SK-N-SH (cell line): ENCODE measurements at regions not wholly inside any gene's neighbourhood (a gene's known extent, or its start where the extent isn't known, plus 50 kb on each side); places are given as distances from the start of the nearest gene placed in this dataset.

Source experiments
- CTCF ChIA-PET: fragments of 300-600, 350-600 bp; formaldehyde crosslinking; extraction: SDS; loops from one replicate; lab custom pipeline; 2021; lab: Yijun Ruan, JAX
- POLR2A ChIA-PET: fragments of 350-600 bp; sonication (Branson Sonifier 250); formaldehyde crosslinking; extraction: SDS; loops from one replicate; lab custom pipeline; 2020; ENCODE audit warnings: antibody characterized with exemption, inconsistent platforms; lab: Yijun Ruan, JAX
- DNase-seq: peaks from one replicate; pipeline ENCODE4 v3.0.0; 2012
- H2AFZ ChIP-seq: fragments of 200-600 bp; sonication (generic); 2 replicates; pipeline ENCODE4 v1.8.1; 2016; ENCODE audit warnings: antibody characterized with exemption, mild to moderate bottlenecking, low read depth
- H3F3A ChIP-seq: fragments of 200-600 bp; sonication (generic); replicated peaks from 2 replicates; pipeline ENCODE3; 2016; ENCODE audit warnings: antibody characterized with exemption, mild to moderate bottlenecking; ENCODE audit not compliant: insufficient read depth
- H3K27ac ChIP-seq, 2 experiments: fragments of 200-500 bp in 1 of 2; fragments of 200-600 bp in 1 of 2; sonication (Bioruptor generic) in 1 of 2; sonication (generic), shearing (Covaris generic) in 1 of 2; 2 replicates each; pipeline versions ENCODE4 v1.5.1 to v1.6.1; 2014 to 2016; ENCODE audit warnings: low read depth in 2 of 2, inconsistent platforms in 1 of 2, low read length in 1 of 2, mild to moderate bottlenecking in 1 of 2, mixed read lengths in 1 of 2
- H3K27me3 ChIP-seq: fragments of 200-600 bp; sonication (generic), shearing (Covaris generic); 2 replicates; pipeline ENCODE4 v1.6.1; 2016; ENCODE audit warnings: mixed run types; ENCODE audit not compliant: insufficient read depth
- H3K36me3 ChIP-seq, 2 experiments: fragments of 200-500 bp in 1 of 2; fragments of 200-600 bp in 1 of 2; sonication (Bioruptor generic) in 1 of 2; sonication (generic) in 1 of 2; replicated peaks in 1 of 2; 2 replicates each; pipeline versions ENCODE3 to v1.5.1; 2014 to 2016; ENCODE audit warnings: low read length in 1 of 2, mild to moderate bottlenecking in 1 of 2; ENCODE audit not compliant: insufficient read depth in 2 of 2, control insufficient read depth in 1 of 2
- H3K4me1 ChIP-seq, 2 experiments: fragments of 200-500 bp in 1 of 2; fragments of 200-600 bp in 1 of 2; sonication (Bioruptor generic) in 1 of 2; sonication (generic), shearing (Covaris generic) in 1 of 2; 2 replicates each; pipeline versions ENCODE4 v1.5.1 to v1.6.1; 2014 to 2016; ENCODE audit warnings: low read depth in 1 of 2, low read length in 1 of 2, mixed run types in 1 of 2; ENCODE audit not compliant: insufficient read depth in 2 of 2, control insufficient read depth in 1 of 2
- H3K4me2 ChIP-seq: fragments of 200-600 bp; sonication (generic), shearing (Covaris generic); 2 replicates; pipeline ENCODE4 v1.6.1; 2017; ENCODE audit warnings: mixed run types
- H3K4me3 ChIP-seq, 2 experiments: fragments of 200-500 bp in 1 of 2; fragments of 200-600 bp in 1 of 2; sonication (Bioruptor generic) in 1 of 2; sonication (generic), shearing (Covaris generic) in 1 of 2; 2 replicates each; pipeline versions ENCODE4 v1.5.1 to v1.8.1; 2014 to 2016; ENCODE audit warnings: low read depth in 2 of 2, inconsistent platforms in 1 of 2, low read length in 1 of 2, mild to moderate bottlenecking in 1 of 2, mixed read lengths in 1 of 2, moderate library complexity in 1 of 2
- H3K79me2 ChIP-seq: fragments of 200-600 bp; sonication (generic); 2 replicates; pipeline ENCODE4 v1.8.1; 2017; ENCODE audit warnings: mild to moderate bottlenecking; ENCODE audit not compliant: insufficient read depth
- H3K9ac ChIP-seq: fragments of 200-600 bp; sonication (generic); 2 replicates; pipeline ENCODE4 v1.6.1; 2017; ENCODE audit warnings: mixed run types
- H3K9me2 ChIP-seq: fragments of 200-600 bp; sonication (generic); 2 replicates; pipeline ENCODE4 v1.6.1; 2017; ENCODE audit warnings: mixed run types
- H3K9me3 ChIP-seq: fragments of 200-600 bp; sonication (generic); 2 replicates; pipeline ENCODE4 v1.6.1; 2017; ENCODE audit warnings: mixed run types, mild to moderate bottlenecking, moderate library complexity
- H4K20me1 ChIP-seq: fragments of 200-600 bp; sonication (generic); 2 replicates; pipeline ENCODE4 v1.6.1; 2017; ENCODE audit warnings: mild to moderate bottlenecking, mixed run types; ENCODE audit not compliant: insufficient read depth
- CHD2 ChIP-seq: fragments of 150-350 bp; IDR thresholded peaks from 2 replicates; pipeline ENCODE4 v1.6.1; 2018; ENCODE audit warnings: low read length; ENCODE audit not compliant: partially characterized antibody
- CTCF ChIP-seq: fragments of 200-600 bp; sonication (generic); IDR thresholded peaks from 2 replicates; pipeline ENCODE4 v1.6.1; 2017; ENCODE audit warnings: antibody characterized with exemption, mild to moderate bottlenecking, moderate library complexity
- ELF1 ChIP-seq: IDR thresholded peaks from 2 replicates; pipeline ENCODE4 v1.4.0; 2012
- EP300 ChIP-seq, 2 experiments: IDR thresholded peaks; 2 replicates each; pipeline versions ENCODE4 v1.4.0 to v1.6.1; 2012; ENCODE audit warnings: borderline replicate concordance in 1 of 2, low read depth in 1 of 2, low read length in 1 of 2
- EZH2phosphoT487 ChIP-seq: fragments of 200-600 bp; sonication (generic); IDR thresholded peaks from 2 replicates; pipeline ENCODE4 v1.6.1; 2017; ENCODE audit warnings: low read depth, mixed run types, mild to moderate bottlenecking, antibody characterized with exemption, moderate library complexity, borderline replicate concordance
- FOSL2 ChIP-seq: IDR thresholded peaks from 2 replicates; pipeline ENCODE4 v1.4.0; 2012; ENCODE audit warnings: low read depth, mild to moderate bottlenecking, moderate library complexity, borderline replicate concordance
- FOXJ3 ChIP-seq: sonication (generic); formaldehyde crosslinking; IDR thresholded peaks from 2 replicates; pipeline ENCODE4 v1.5.1; 2020; ENCODE audit warnings: mild to moderate bottlenecking, missing genetic modification reagents
- FOXM1 ChIP-seq: IDR thresholded peaks from 2 replicates; pipeline ENCODE4 v1.4.0; 2012; ENCODE audit warnings: low read depth, mild to moderate bottlenecking
- GATA2 ChIP-seq: sonication (generic); formaldehyde crosslinking; IDR thresholded peaks from 2 replicates; pipeline ENCODE4 v1.5.0; 2020; ENCODE audit warnings: mild to moderate bottlenecking, missing genetic modification reagents
- IRF3 ChIP-seq: fragments of 150-350 bp; IDR thresholded peaks from 2 replicates; pipeline ENCODE4 v1.6.1; 2016; ENCODE audit warnings: mild to moderate bottlenecking, low read depth, low read length
- MAX ChIP-seq: IDR thresholded peaks from 2 replicates; pipeline ENCODE4 v1.4.0; 2012; ENCODE audit warnings: low read depth
- MEF2A ChIP-seq: IDR thresholded peaks from 2 replicates; pipeline ENCODE4 v1.4.0; 2012; ENCODE audit warnings: low read depth, borderline replicate concordance
- MXI1 ChIP-seq: IDR thresholded peaks from 2 replicates; pipeline ENCODE4 v1.6.1; 2012; ENCODE audit warnings: mild to moderate bottlenecking, low read depth, low read length, improper control_type of control experiment
- NFIC ChIP-seq: IDR thresholded peaks from 2 replicates; pipeline ENCODE4 v1.4.0; 2012; ENCODE audit warnings: borderline replicate concordance
- NRF1 ChIP-seq: IDR thresholded peaks from 2 replicates; pipeline ENCODE4 v1.6.1; 2012; ENCODE audit warnings: low read depth, mild to moderate bottlenecking, low read length
- PBX3 ChIP-seq: IDR thresholded peaks from 2 replicates; pipeline ENCODE4; 2012
- POLR2AphosphoS5 ChIP-seq: IDR thresholded peaks from 2 replicates; pipeline ENCODE4 v1.6.1; 2012; ENCODE audit warnings: low read depth, low read length
- RAD21 ChIP-seq: IDR thresholded peaks from 2 replicates; pipeline ENCODE4 v1.6.1; 2012; ENCODE audit warnings: mild to moderate bottlenecking, low read length
- RCOR1 ChIP-seq: fragments of 150-350 bp; IDR thresholded peaks from 2 replicates; pipeline ENCODE4 v1.6.1; 2017; ENCODE audit warnings: antibody characterized with exemption, low read length
- RFX5 ChIP-seq: IDR thresholded peaks from 2 replicates; pipeline ENCODE4 v1.6.1; 2012; ENCODE audit warnings: mild to moderate bottlenecking, improper control_type of control experiment, low read length
- RXRA ChIP-seq: IDR thresholded peaks from 2 replicates; pipeline ENCODE4 v1.4.0; 2012; ENCODE audit warnings: low read depth, mild to moderate bottlenecking, borderline replicate concordance
- SIN3A ChIP-seq: IDR thresholded peaks from 2 replicates; pipeline ENCODE4 v1.6.1; 2012; ENCODE audit warnings: low read depth, mild to moderate bottlenecking, low read length, moderate library complexity, borderline replicate concordance
- SMC3 ChIP-seq: IDR thresholded peaks from 2 replicates; pipeline ENCODE4 v1.6.1; 2012; ENCODE audit warnings: low read depth, low read length, improper control_type of control experiment
- TAF1 ChIP-seq: IDR thresholded peaks from 2 replicates; pipeline ENCODE4 v1.6.1; 2012; ENCODE audit warnings: low read depth, mild to moderate bottlenecking, low read length, moderate library complexity, borderline replicate concordance
- TCF12 ChIP-seq: IDR thresholded peaks from 2 replicates; pipeline ENCODE4 v1.4.0; 2012
- TEAD4 ChIP-seq: IDR thresholded peaks from 2 replicates; pipeline ENCODE4 v1.4.0; 2012; ENCODE audit warnings: mild to moderate bottlenecking, borderline replicate concordance; ENCODE audit not compliant: insufficient read depth
- USF1 ChIP-seq: IDR thresholded peaks from 2 replicates; pipeline ENCODE4 v1.4.0; 2012; ENCODE audit warnings: low read depth, borderline replicate concordance
- USF2 ChIP-seq: fragments of 150-350 bp; IDR thresholded peaks from 2 replicates; pipeline ENCODE4 v1.6.1; 2017; ENCODE audit warnings: antibody characterized with exemption, low read length, low read depth, borderline replicate concordance
- YY1 ChIP-seq: IDR thresholded peaks from 2 replicates; pipeline ENCODE4 v1.4.0; 2012; ENCODE audit warnings: low read depth, mild to moderate bottlenecking
- WGBS: methylation state at CpG from one replicate; pipeline ENCODE4 v1.1.6; 2017; ENCODE audit warnings: low lambda C conversion rate; 5-methylcytosine and 5-hydroxymethylcytosine counted together

- POLR2A ChIA-PET: interaction anchor here (1.3 kb wide), 1 partner anchor 11 kb away, joined by 3 read pairs; no protein-coding TSS in a partner anchor
- no peak for TF ChIP-seq YY1
- TF ChIP-seq POLR2AphosphoS5: no peak
- no peak for TF ChIP-seq RXRA
- no peak for TF ChIP-seq EZH2phosphoT487
- no peak for TF ChIP-seq RAD21
- no peak for TF ChIP-seq TAF1
- 0 out of 2 replicates have a peak, but pooled peaks have one; percentile 33 for TF ChIP-seq RFX5
- no peak for TF ChIP-seq CHD2
- no peak for TF ChIP-seq MXI1
- peak in 1 of 2 experiments; percentile 92; a peak in 2 of 4 replicates for TF ChIP-seq EP300 (IDR thresholded peaks at IDR 0.05; ENCODE audit: borderline replicate concordance in 1 of 2, low read depth in 1 of 2, low read length in 1 of 2)
- no peak for TF ChIP-seq MAX
- TF ChIP-seq USF2: peak; percentile 19; the same call in 1 of the 2 replicates
- TF ChIP-seq PBX3: no peak
- TF ChIP-seq NRF1: no peak
- peak; percentile 62; the same call in 1 of the 2 replicates for TF ChIP-seq RCOR1
- TF ChIP-seq SIN3A: no peak
- TF ChIP-seq FOXJ3: peak; percentile 72
- TF ChIP-seq NFIC: no peak
- peak; percentile 84 for TF ChIP-seq GATA2 (CRISPR knock-in tag)
- TF ChIP-seq FOXM1: no peak
- no peak for TF ChIP-seq CTCF
- no peak for TF ChIP-seq FOSL2
- TF ChIP-seq ELF1: no peak
- peak; percentile 37; the same call in 1 of the 2 replicates for TF ChIP-seq USF1
- no peak for TF ChIP-seq MEF2A
- no peak for TF ChIP-seq IRF3
- TF ChIP-seq TEAD4: no peak
- no peak for TF ChIP-seq SMC3
- TF ChIP-seq TCF12: no peak
- H3K9me2 ChIP-seq: no peaks in the 10 kb centered on the region
- no peak overlapping the region for H2AFZ ChIP-seq
- H3K4me3 ChIP-seq: no peak overlapping the region
- CTCF ChIA-PET: interaction anchor here (0.9 to 1.1 kb wide), 3 partner anchors 62 to 848 kb away, joined by 3 read pairs; no protein-coding TSS in a partner anchor
- peaks cover 0 to 23% of the 10 kb centered on the region in 2 experiments; a peak in 2 of 4 replicates for H3K4me1 ChIP-seq
- no peaks in the 10 kb centered on the region for H3F3A ChIP-seq
- WGBS: 41% methylated on average over 5 of the region's 5 CpGs
- peak overlapping the region in 1 of 2 experiments; percentile 98; a peak in 2 of 4 replicates for H3K27ac ChIP-seq
- H4K20me1 ChIP-seq: no peaks in the 10 kb centered on the region
- no peaks in the 10 kb centered on the region for H3K79me2 ChIP-seq
- H3K4me2 ChIP-seq: no peak overlapping the region
- peak; percentile 67 for DNase-seq
- H3K9me3 ChIP-seq: no peaks in the 10 kb centered on the region
- no peaks in the 10 kb centered on the region for H3K36me3 ChIP-seq
- no peaks in the 10 kb centered on the region for H3K27me3 ChIP-seq
- no peak overlapping the region for H3K9ac ChIP-seq
Observed at GRCh38 chr22:25482091-25482760, 82.2 kb upstream of the GRK3 start.
